Osteocyte (in vitro differentiated cells): ENCODE measurements at regions not wholly inside any gene's neighbourhood (a gene's known extent, or its start where the extent isn't known, plus 50 kb on each side); places are given as distances from the start of the nearest gene placed in this dataset.

Source experiments
- DNase-seq: peaks from one replicate; pipeline ENCODE4 v3.0.0; 2021; ENCODE audit warnings: mixed read lengths; ENCODE audit not compliant: unreplicated experiment; ENCODE audit errors: extremely low spot score
- H3K27ac Mint-ChIP-seq: one replicate; pipeline ENCODE4 v1.8.0; 2021; ENCODE audit warnings: mild to moderate bottlenecking, mixed read lengths; ENCODE audit not compliant: unreplicated experiment
- H3K27me3 Mint-ChIP-seq: one replicate; pipeline ENCODE4 v1.8.0; 2021; ENCODE audit warnings: mixed read lengths; ENCODE audit not compliant: unreplicated experiment
- H3K36me3 Mint-ChIP-seq: one replicate; pipeline ENCODE4 v1.8.0; 2021; ENCODE audit warnings: mixed read lengths; ENCODE audit not compliant: unreplicated experiment
- H3K4me1 Mint-ChIP-seq: one replicate; pipeline ENCODE4 v1.8.0; 2021; ENCODE audit warnings: mixed read lengths; ENCODE audit not compliant: unreplicated experiment
- H3K4me3 Mint-ChIP-seq: one replicate; pipeline ENCODE4 v1.8.0; 2021; ENCODE audit warnings: mild to moderate bottlenecking, moderate library complexity, mixed read lengths; ENCODE audit not compliant: unreplicated experiment
- H3K9me3 Mint-ChIP-seq: one replicate; pipeline ENCODE4 v1.8.0; 2021; ENCODE audit warnings: mixed read lengths; ENCODE audit not compliant: unreplicated experiment
- TF ChIP-seq, protein P1 (sequence below): fragments of 200-600 bp; sonication (generic); IDR thresholded peaks from 2 replicates; pipeline ENCODE4 v1.5.0; 2021; ENCODE audit warnings: antibody characterized with exemption, mild to moderate bottlenecking, moderate library complexity

DNA sequence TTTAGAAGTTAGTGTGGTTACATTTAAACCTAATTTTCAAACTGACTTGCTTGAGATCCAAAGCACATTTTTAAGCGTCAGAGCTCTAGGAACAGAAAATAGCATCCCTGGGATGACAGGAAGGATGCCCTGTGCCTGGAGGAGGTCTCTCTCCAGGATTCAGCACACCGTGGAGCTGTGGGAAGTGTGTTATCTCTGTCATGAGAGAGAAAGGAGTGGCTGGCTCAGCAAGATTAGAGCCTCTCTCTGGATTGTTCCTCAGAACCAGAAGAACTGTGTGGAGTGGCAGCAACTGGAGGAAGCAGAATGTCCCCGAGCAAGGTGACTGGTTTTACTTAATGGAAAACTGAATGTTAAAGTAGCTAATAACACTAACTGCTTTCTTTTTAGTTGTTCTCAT lies 233.6 kb upstream of the TGFBR2 start:
- Mint-ChIP-seq H3K4me3 (no peak overlapping the region), H3K4me1 (peaks cover 47% of the 10 kb centered on the region)
- TF ChIP-seq, protein P1, sequence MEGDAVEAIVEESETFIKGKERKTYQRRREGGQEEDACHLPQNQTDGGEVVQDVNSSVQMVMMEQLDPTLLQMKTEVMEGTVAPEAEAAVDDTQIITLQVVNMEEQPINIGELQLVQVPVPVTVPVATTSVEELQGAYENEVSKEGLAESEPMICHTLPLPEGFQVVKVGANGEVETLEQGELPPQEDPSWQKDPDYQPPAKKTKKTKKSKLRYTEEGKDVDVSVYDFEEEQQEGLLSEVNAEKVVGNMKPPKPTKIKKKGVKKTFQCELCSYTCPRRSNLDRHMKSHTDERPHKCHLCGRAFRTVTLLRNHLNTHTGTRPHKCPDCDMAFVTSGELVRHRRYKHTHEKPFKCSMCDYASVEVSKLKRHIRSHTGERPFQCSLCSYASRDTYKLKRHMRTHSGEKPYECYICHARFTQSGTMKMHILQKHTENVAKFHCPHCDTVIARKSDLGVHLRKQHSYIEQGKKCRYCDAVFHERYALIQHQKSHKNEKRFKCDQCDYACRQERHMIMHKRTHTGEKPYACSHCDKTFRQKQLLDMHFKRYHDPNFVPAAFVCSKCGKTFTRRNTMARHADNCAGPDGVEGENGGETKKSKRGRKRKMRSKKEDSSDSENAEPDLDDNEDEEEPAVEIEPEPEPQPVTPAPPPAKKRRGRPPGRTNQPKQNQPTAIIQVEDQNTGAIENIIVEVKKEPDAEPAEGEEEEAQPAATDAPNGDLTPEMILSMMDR: no peak

DNA sequence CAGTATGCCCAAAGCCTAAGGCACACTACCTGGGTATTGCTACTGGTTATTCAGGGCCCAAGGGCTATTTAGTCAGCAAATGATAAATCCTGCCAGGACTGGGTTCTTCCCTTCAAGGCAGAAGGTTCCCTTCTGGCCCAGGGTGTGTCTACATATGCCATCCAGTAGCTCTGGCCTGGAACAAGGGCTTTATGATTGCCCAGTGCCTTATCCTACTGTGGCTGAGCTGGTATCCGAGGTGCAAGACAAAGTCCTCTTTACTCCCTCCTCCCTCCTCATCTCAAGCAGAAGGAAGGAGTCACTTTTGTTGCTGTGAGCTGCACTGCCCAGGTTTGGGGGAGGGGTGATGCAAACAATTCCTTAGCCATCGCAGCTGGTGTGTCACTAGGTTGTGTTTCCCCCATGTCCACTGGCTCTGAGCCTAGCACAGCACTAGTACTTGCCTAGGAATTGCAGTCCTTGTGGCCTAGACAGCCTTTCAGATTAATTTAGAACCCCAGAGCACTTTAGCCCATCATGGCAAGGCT lies 221.8 kb upstream of the TGFBR2 start:
- no peak for DNase-seq
- no peaks in the 10 kb centered on the region for H3K4me1 Mint-ChIP-seq
- no peak overlapping the region for H3K4me3 Mint-ChIP-seq
- H3K9me3 Mint-ChIP-seq: peaks cover 21% of the 10 kb centered on the region
- no peak overlapping the region for H3K27ac Mint-ChIP-seq
- TF ChIP-seq, protein P1: no peak
- no peaks in the 10 kb centered on the region for H3K27me3 Mint-ChIP-seq
- peaks cover 3% of the 10 kb centered on the region for H3K36me3 Mint-ChIP-seq

More for the DNA sequence above, 233.6 kb upstream of the TGFBR2 start:
- no peaks in the 10 kb centered on the region for H3K36me3 Mint-ChIP-seq
- H3K27ac Mint-ChIP-seq: peak overlapping the region; percentile 79
- H3K9me3 Mint-ChIP-seq: peaks cover 8% of the 10 kb centered on the region
- DNase-seq: no peak
- H3K27me3 Mint-ChIP-seq: no peaks in the 10 kb centered on the region

DNA sequence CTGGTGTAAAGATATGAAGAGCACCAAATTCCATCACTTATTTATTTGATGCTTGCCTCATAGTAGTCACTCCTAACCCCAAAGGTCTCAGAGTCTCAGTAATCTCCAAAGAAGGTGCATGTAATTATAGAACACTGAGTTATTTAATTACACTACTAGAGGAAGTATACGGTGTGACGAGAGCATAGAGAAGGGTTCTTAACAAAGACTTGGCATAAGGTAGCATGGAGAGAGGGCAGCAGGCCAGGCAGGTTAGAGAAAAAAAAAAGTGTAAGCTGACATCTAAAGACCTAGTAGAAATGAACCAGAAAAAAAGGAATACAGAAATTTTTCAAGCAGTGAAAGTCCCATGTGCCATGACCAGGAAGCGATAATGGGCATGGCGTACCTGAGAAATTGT lies 213.3 kb upstream of the TGFBR2 start:
- TF ChIP-seq, protein P1: no peak
- no peak for DNase-seq
- H3K9me3 Mint-ChIP-seq: peaks cover 7% of the 10 kb centered on the region
- no peak overlapping the region for H3K27ac Mint-ChIP-seq
- no peaks in the 10 kb centered on the region for H3K36me3 Mint-ChIP-seq
- peaks cover 2% of the 10 kb centered on the region for H3K4me1 Mint-ChIP-seq
- no peaks in the 10 kb centered on the region for H3K27me3 Mint-ChIP-seq
- no peak overlapping the region for H3K4me3 Mint-ChIP-seq

DNA sequence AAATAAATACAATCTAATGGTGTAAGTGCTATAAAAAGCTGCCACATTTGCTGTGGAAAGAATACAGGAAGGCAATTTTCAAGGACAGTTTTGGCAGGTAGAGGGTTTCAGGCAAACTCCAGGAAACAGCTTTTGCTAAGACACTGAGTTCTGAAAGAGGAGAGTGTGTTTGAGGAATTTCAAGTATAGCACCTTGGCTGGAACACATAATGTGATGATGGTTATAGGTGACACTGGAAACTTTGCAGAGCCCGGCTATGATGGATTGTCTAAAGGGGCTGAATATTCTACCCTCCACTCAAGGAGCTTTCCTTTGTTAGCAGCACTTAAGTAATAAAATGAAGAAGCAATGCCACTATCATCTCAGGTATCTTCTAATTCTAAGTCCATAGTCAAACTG lies 209.4 kb upstream of the TGFBR2 start:
- H3K4me3 Mint-ChIP-seq: no peak overlapping the region
- H3K27ac Mint-ChIP-seq: no peak overlapping the region
- no peaks in the 10 kb centered on the region for H3K27me3 Mint-ChIP-seq
- no peaks in the 10 kb centered on the region for H3K36me3 Mint-ChIP-seq
- peaks cover 18% of the 10 kb centered on the region for H3K4me1 Mint-ChIP-seq
- TF ChIP-seq, protein P1: no peak
- H3K9me3 Mint-ChIP-seq: peaks cover 5% of the 10 kb centered on the region
- no peak for DNase-seq

DNA sequence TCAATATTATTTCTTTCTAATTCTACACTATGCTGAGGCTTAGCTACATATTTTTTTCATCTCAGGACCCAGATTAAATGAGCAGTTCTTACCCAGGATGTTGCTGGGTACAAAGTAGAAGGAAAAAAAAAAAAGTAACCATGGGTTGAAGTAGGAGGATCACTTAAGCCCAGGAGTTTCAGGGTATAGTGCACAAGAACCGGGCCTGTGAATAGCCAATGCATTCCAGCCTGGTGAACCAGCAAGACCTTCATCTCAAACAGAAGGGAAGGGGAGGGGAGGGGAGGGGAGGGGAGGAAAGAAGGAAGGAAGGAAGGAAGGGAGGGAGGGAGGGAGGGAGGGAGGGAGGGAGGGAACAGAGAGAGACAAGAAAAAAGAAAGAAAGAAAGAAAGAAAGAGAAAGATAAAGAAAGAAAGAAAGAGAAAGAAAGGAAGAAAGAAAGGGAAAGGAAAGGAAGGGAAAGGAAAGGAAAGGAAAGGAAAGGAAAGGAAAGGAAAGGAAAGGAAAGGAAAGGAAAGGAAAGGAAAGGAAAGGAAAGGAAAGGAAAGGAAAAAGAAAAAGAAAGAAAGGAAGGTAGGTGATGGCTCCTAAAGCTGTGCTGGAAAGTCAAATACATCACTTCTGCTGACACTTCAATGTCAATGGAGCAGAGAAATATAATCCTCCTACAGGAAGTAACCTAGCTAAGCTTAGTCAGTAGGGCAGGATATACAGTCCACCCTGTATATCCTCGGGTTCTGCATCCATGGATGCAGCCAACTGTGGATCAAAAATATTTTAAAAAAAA lies 206.8 kb upstream of the TGFBR2 start:
- no peak for DNase-seq
- H3K36me3 Mint-ChIP-seq: no peaks in the 10 kb centered on the region
- H3K27me3 Mint-ChIP-seq: no peaks in the 10 kb centered on the region
- H3K4me3 Mint-ChIP-seq: no peak overlapping the region
- no peak overlapping the region for H3K27ac Mint-ChIP-seq
- H3K9me3 Mint-ChIP-seq: peaks cover 5% of the 10 kb centered on the region
- TF ChIP-seq, protein P1: no peak
- peaks cover 35% of the 10 kb centered on the region for H3K4me1 Mint-ChIP-seq
